ENCODE measurements at regions not wholly inside any gene's neighbourhood (a gene's known extent, or its start where the extent isn't known, plus 50 kb on each side); places are given as distances from the start of the nearest gene placed in this dataset.
A peak's percentile ranks its signal among the peaks of the same experiment; 100 is the strongest.

GRCh38 chr12:25752710-25753309, 199.7 kb upstream of the LMNTD1 start:
- peak in 2 of 3 donors; percentile 33 to 62 for DNase-seq

- DNase-seq, result peak; percentile 27 to 63 (median 39)
Observed at GRCh38 chr12:25755136-25755970, 202.3 kb upstream of the LMNTD1 start.

- no peak for DNase-seq
Observed at GRCh38 chr12:25755971-25756260, 202.6 kb upstream of the RASSF8 start.

GRCh38 chr12:25757037-25757665, 201.3 kb upstream of the RASSF8 start:
- no peak for DNase-seq

- no peak for DNase-seq
Observed at GRCh38 chr12:25759752-25760151, 198.7 kb upstream of the RASSF8 start.

- no peak for DNase-seq
Observed at GRCh38 chr12:25761356-25761755, 197.1 kb upstream of the RASSF8 start.

- DNase-seq, result no peak
Observed at GRCh38 chr12:25764409-25764808, 194.1 kb upstream of the RASSF8 start.

GRCh38 chr12:25764892-25765291, 193.6 kb upstream of the RASSF8 start:
- DNase-seq, result no peak

GRCh38 chr12:25767606-25768005, 190.9 kb upstream of the RASSF8 start:
- DNase-seq, result peak in 1 of 3 donors; percentile 31

GRCh38 chr12:25768151-25768550, 190.3 kb upstream of the RASSF8 start:
- no peak for DNase-seq

GRCh38 chr12:25769082-25769945, 189.2 kb upstream of the RASSF8 start:
- DNase-seq, result no peak

GRCh38 chr12:25771041-25771440, 187.4 kb upstream of the RASSF8 start:
- DNase-seq, result no peak

GRCh38 chr12:25771476-25771875, 187.0 kb upstream of the RASSF8 start:
- DNase-seq, result no peak

- no peak for DNase-seq
Observed at GRCh38 chr12:25775968-25776367, 182.5 kb upstream of the RASSF8 start.

- DNase-seq, result no peak
Observed at GRCh38 chr12:25780771-25781170, 177.7 kb upstream of the RASSF8 start.

- no peak for DNase-seq
Observed at GRCh38 chr12:25781232-25781631, 177.2 kb upstream of the RASSF8 start.

GRCh38 chr12:25783566-25783965, 174.9 kb upstream of the RASSF8 start:
- DNase-seq, result no peak

GRCh38 chr12:25784669-25785068, 173.8 kb upstream of the RASSF8 start:
- DNase-seq, result no peak

GRCh38 chr12:25785134-25785533, 173.3 kb upstream of the RASSF8 start:
- no peak for DNase-seq

GRCh38 chr12:25787701-25788100, 170.8 kb upstream of the RASSF8 start:
- DNase-seq, result peak in 2 of 3 donors; percentile 47 to 64

- DNase-seq, result peak in 1 of 3 donors; percentile 69
Observed at GRCh38 chr12:25788707-25789442, 169.6 kb upstream of the RASSF8 start.
